ENCODE measurements at regions not wholly inside any gene's neighbourhood (a gene's known extent, or its start where the extent isn't known, plus 50 kb on each side); places are given as distances from the start of the nearest gene placed in this dataset.

DNA sequence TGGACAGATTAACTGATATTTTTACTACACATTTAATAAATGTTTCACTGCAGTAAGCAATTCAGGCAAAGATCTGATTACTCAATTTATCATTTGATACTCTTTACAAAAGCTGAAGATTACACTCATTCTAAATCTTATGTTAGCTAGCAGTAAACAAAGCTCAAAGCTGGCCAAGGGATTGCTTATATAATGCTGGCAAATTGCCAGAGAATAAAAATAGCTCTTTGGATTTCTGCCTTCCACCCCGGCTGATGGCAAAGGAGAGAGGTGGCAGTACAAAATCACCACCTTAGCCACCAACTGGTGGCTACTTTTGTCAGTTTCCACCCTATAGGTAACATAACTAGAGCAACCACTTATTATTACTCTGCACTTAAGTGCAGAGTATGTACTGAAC is 320.5 kb downstream of the FSIP2 start:
- TF ChIP-seq POLR2A (IDR thresholded peaks at IDR 0.05) (no peak), POLR2AphosphoS5 (IDR thresholded peaks at IDR 0.05) (no peak)
- TF ChIP-seq, protein P1, sequence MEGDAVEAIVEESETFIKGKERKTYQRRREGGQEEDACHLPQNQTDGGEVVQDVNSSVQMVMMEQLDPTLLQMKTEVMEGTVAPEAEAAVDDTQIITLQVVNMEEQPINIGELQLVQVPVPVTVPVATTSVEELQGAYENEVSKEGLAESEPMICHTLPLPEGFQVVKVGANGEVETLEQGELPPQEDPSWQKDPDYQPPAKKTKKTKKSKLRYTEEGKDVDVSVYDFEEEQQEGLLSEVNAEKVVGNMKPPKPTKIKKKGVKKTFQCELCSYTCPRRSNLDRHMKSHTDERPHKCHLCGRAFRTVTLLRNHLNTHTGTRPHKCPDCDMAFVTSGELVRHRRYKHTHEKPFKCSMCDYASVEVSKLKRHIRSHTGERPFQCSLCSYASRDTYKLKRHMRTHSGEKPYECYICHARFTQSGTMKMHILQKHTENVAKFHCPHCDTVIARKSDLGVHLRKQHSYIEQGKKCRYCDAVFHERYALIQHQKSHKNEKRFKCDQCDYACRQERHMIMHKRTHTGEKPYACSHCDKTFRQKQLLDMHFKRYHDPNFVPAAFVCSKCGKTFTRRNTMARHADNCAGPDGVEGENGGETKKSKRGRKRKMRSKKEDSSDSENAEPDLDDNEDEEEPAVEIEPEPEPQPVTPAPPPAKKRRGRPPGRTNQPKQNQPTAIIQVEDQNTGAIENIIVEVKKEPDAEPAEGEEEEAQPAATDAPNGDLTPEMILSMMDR (IDR thresholded peaks at IDR 0.05 in 8 of 11, conservative IDR thresholded peaks at IDR 0.05 in 3 of 11): no peak
- Histone ChIP-seq H3K27me3 (replicated peaks in 1 of 7) (no peaks in the 10 kb centered on the region), H3K4me3 (no peak overlapping the region), H3K27ac (no peak overlapping the region), H3K36me3 (no peaks in the 10 kb centered on the region), H3K9me3 (no peaks in the 10 kb centered on the region), H3K4me1 (peaks cover 0 to 7% (median 0%) of the 10 kb centered on the region in 6 donors)
- no peak for DNase-seq
- WGBS, 5 donors: 29 to 67% (median 55%) methylated on average over 1 of the region's 1 CpG
- intact Hi-C loops (cut with DNase I; ENCODE audit: low total_unique reads): no loop called here

DNA sequence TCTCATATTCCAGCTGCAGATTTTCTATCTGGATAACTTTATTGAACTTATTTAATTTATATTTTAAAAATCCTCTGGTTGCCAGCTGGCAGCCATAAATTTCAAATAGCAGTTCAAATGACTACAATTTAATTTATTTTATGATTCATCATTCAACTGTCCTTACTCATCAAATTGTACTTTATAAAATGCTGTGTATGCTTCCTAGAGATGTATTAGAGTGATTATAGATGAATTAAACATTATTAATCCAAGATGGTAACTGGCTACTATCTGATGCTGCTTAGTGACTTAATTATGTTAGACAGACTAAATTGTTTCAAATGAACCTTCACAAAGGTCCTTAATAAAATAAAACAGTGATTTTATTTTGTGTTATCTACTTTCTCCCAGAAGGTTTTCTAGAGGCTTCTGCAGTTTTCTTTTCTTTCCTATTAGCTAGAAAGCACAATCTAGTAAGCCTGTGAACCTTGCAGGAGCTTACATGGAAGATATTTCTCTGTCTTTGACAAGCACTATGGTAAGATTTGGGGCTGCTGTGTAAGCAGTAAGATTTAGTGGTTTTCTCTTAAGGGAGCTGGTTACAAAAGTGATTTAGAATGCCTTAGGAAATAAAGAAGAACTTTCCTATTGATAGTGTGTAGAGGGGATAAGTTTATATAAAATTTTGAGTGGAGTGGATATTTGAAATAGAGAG is 322.3 kb downstream of the FSIP2 start:
- TF ChIP-seq POLR2A (IDR thresholded peaks at IDR 0.05) (no peak), POLR2AphosphoS5 (IDR thresholded peaks at IDR 0.05) (no peak)
- TF ChIP-seq, protein P1 (IDR thresholded peaks at IDR 0.05 in 8 of 11, conservative IDR thresholded peaks at IDR 0.05 in 3 of 11): no peak
- intact Hi-C loops (cut with DNase I; ENCODE audit: low total_unique reads): no loop called here
- Histone ChIP-seq H3K27me3 (replicated peaks in 1 of 7) (no peaks in the 10 kb centered on the region), H3K27ac (no peak overlapping the region), H3K4me3 (no peak overlapping the region), H3K4me1 (peaks cover 0 to 7% (median 0%) of the 10 kb centered on the region in 6 donors), H3K36me3 (no peaks in the 10 kb centered on the region), H3K9me3 (peaks cover 0 to 7% (median 0%) of the 10 kb centered on the region in 8 donors)
- DNase-seq: no peak

DNA sequence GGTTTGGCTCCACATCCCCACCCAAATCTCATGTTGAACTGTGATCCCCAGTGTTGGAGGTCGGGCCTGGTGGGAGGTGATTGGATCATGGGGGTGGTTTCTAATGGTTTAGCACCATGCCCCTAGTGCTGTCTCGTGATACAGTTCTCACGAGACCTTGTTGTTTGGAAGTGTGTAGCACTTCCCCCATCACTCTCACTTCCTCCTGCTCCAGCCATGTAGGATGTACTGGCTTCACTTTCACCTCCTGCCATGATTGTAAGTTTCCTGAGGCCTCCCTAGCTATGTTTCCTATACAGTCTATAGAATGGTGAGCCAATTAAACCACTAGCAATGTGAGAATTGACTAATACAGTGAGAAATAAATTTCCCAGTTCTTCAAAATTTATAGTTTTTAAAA is 325.9 kb downstream of the FSIP2 start:
- peaks cover 0 to 7% (median 0%) of the 10 kb centered on the region in 8 donors for H3K9me3 ChIP-seq
- H3K4me3 ChIP-seq: no peak overlapping the region
- 67 to 80% (median 77%) methylated on average over 3 of the region's 3 CpGs for WGBS, 5 donors
- no peaks in the 10 kb centered on the region for H3K36me3 ChIP-seq
- TF ChIP-seq, protein P1 (IDR thresholded peaks at IDR 0.05 in 8 of 11, conservative IDR thresholded peaks at IDR 0.05 in 3 of 11): no peak
- TF ChIP-seq POLR2AphosphoS5 (IDR thresholded peaks at IDR 0.05) (no peak), POLR2A (IDR thresholded peaks at IDR 0.05) (no peak)
- intact Hi-C loops (cut with DNase I; ENCODE audit: low total_unique reads): no loop called here
- H3K27me3 ChIP-seq (replicated peaks in 1 of 7): no peaks in the 10 kb centered on the region
- H3K4me1 ChIP-seq: peaks cover 0 to 4% (median 0%) of the 10 kb centered on the region in 6 donors
- DNase-seq: no peak
- no peak overlapping the region for H3K27ac ChIP-seq

DNA sequence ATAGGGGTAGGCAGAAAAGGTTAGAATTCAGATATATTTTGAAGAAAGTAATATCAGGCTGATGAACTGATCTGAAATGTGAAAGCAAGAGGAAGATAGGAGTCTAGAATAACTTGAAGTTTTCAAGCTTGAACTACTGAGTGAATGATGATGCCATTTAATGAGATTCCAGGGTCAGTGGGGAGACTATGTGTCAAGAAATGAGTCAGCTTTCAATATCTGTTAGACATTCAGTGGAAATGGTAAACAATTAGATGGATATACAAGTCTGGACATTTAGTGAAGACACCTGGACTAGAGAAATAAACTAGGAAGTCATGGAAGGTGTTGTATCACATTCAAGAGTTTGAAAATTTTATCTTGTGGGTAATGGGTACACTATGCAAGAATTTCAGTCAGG is 326.9 kb downstream of the FSIP2 start:
- Histone ChIP-seq H3K9me3 (peaks cover 0 to 7% (median 0%) of the 10 kb centered on the region in 8 donors), H3K27me3 (replicated peaks in 1 of 7) (no peaks in the 10 kb centered on the region), H3K4me1 (no peaks in the 10 kb centered on the region), H3K27ac (no peak overlapping the region), H3K4me3 (no peak overlapping the region), H3K36me3 (no peaks in the 10 kb centered on the region)
- DNase-seq: no peak
- TF ChIP-seq, protein P1 (IDR thresholded peaks at IDR 0.05 in 8 of 11, conservative IDR thresholded peaks at IDR 0.05 in 3 of 11): no peak
- TF ChIP-seq POLR2A (IDR thresholded peaks at IDR 0.05) (no peak), POLR2AphosphoS5 (IDR thresholded peaks at IDR 0.05) (no peak)
- intact Hi-C loops (cut with DNase I; ENCODE audit: low total_unique reads): no loop called here

Data from spleen (tissue), 11 donors.